ENCODE measurements at regions not wholly inside any gene's neighbourhood (a gene's known extent, or its start where the extent isn't known, plus 50 kb on each side); places are given as distances from the start of the nearest gene placed in this dataset.

DNA sequence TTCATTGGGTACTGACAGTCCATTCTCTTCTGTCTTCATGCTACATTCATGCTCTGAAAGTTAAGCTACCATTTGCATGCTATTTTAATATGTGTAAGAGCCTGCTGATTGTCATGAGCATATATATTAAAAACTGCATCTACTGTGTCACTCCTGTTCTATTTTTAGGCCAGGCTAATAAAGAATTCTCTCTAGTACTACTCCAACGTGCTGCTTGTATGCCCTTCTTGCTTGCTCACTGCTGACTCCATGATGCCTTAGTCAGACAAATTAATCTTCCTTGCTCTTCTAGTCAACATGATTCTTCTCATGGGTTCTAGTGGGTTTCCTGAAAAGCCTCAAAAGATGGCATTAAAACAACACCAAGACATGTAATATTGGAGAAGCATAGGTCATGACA is 1600.1 kb downstream of the DPP10 start:
- no peak overlapping the region for H3K27ac ChIP-seq (ENCODE audit: low read depth in 1 of 2, low read length in 2 of 2)
- no peaks in the 10 kb centered on the region for H3K27me3 Mint-ChIP-seq
- ATAC-seq (ENCODE audit: poor library complexity): no peak
- ChIA-PET POLR2A (no interaction called here), CTCF (no interaction called here)
- no peak overlapping the region for H3K4me3 ChIP-seq (ENCODE audit: low read length)
- peaks cover 14% of the 10 kb centered on the region for H3K9me3 Mint-ChIP-seq
- no peaks in the 10 kb centered on the region for H3K4me1 Mint-ChIP-seq (ENCODE audit: low read depth)
- H3K9me3 ChIP-seq (ENCODE audit: control insufficient read depth in 1 of 2, insufficient read depth in 1 of 2, low read length in 2 of 2): peaks cover 3 to 14% of the 10 kb centered on the region in 2 experiments
- TF ChIP-seq CTCF (IDR thresholded peaks at IDR 0.05): no peak
- intact Hi-C loops (cut with DNase I, micrococcal nuclease): no loop called here
- no peaks in the 10 kb centered on the region for H3K36me3 Mint-ChIP-seq (ENCODE audit: low read depth)
- no peaks in the 10 kb centered on the region for H3K4me1 ChIP-seq (ENCODE audit: insufficient read depth, low read length)
- no peak overlapping the region for H3K27ac Mint-ChIP-seq
- H3K27me3 ChIP-seq (ENCODE audit: control insufficient read depth in 1 of 2, insufficient read depth in 2 of 2, low read length in 2 of 2): no peaks in the 10 kb centered on the region
- no peak for DNase-seq
- H3K36me3 ChIP-seq (ENCODE audit: insufficient read depth, low read length): no peaks in the 10 kb centered on the region
- H3K4me3 Mint-ChIP-seq: no peak overlapping the region

DNA sequence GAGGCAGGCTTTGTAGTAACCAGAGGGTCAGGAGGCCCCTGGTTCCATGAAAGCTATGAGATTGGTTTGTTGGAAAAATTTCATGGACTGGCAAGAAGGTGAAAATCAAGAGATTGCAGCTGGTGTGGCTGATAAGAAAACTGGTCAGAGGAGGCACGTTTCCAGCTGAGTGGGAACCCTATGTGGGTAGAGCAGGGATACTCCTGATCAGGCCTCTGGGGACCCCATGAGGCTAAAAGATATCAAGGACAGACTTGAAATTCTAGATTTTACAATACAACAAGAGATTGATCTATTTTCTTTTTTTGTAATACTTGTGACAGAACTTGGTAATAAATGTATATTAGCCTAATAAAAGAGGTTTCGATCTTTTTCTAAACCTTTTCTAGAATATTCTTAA is 1615.1 kb downstream of the DPP10 start:
- Histone ChIP-seq H3K27me3 (ENCODE audit: control insufficient read depth in 1 of 2, insufficient read depth in 2 of 2, low read length in 2 of 2) (no peaks in the 10 kb centered on the region), H3K9me3 (ENCODE audit: control insufficient read depth in 1 of 2, insufficient read depth in 1 of 2, low read length in 2 of 2) (no peaks in the 10 kb centered on the region), H3K27ac (ENCODE audit: low read depth in 1 of 2, low read length in 2 of 2) (no peak overlapping the region), H3K4me1 (ENCODE audit: insufficient read depth, low read length) (no peaks in the 10 kb centered on the region), H3K4me3 (ENCODE audit: low read length) (no peak overlapping the region), H3K36me3 (ENCODE audit: insufficient read depth, low read length) (no peaks in the 10 kb centered on the region)
- intact Hi-C loops (cut with DNase I, micrococcal nuclease): no loop called here
- Mint-ChIP-seq H3K4me1 (ENCODE audit: low read depth) (no peaks in the 10 kb centered on the region), H3K9me3 (peaks cover 4% of the 10 kb centered on the region), H3K27ac (no peak overlapping the region), H3K36me3 (ENCODE audit: low read depth) (no peaks in the 10 kb centered on the region), H3K4me3 (no peak overlapping the region), H3K27me3 (no peaks in the 10 kb centered on the region)
- ATAC-seq (ENCODE audit: poor library complexity) (no peak), DNase-seq (no peak)
- POLR2A ChIA-PET: no interaction called here
- CTCF ChIA-PET: no interaction called here
- TF ChIP-seq CTCF (IDR thresholded peaks at IDR 0.05): no peak

DNA sequence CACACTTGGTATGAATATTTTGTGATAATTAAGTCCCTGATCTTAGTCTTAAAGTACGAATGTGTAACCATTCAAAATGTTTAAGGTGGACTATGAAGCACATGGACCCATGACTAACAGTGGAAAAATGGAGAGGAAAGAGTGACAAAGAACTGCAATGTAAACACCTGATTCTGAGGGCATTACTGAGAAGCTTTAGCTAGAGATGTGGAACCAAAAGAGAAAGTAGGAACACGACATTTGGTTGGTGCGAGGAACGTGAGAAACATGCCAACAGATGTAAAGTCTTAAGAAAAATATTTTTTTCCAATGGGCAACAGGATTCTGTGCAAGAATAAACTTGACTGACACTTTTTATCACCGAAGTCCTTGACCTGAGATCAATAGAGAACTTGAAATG is 1618.6 kb downstream of the DPP10 start:
- ATAC-seq (ENCODE audit: poor library complexity) (no peak), DNase-seq (no peak)
- intact Hi-C loops (cut with DNase I, micrococcal nuclease): no loop called here
- Mint-ChIP-seq H3K4me1 (ENCODE audit: low read depth) (no peaks in the 10 kb centered on the region), H3K36me3 (ENCODE audit: low read depth) (no peaks in the 10 kb centered on the region), H3K9me3 (peaks cover 4% of the 10 kb centered on the region), H3K27ac (no peak overlapping the region), H3K4me3 (no peak overlapping the region), H3K27me3 (no peaks in the 10 kb centered on the region)
- Histone ChIP-seq H3K9me3 (ENCODE audit: control insufficient read depth in 1 of 2, insufficient read depth in 1 of 2, low read length in 2 of 2) (no peaks in the 10 kb centered on the region), H3K27ac (ENCODE audit: low read depth in 1 of 2, low read length in 2 of 2) (no peak overlapping the region), H3K36me3 (ENCODE audit: insufficient read depth, low read length) (no peaks in the 10 kb centered on the region), H3K4me1 (ENCODE audit: insufficient read depth, low read length) (no peaks in the 10 kb centered on the region), H3K4me3 (ENCODE audit: low read length) (no peak overlapping the region), H3K27me3 (ENCODE audit: control insufficient read depth in 1 of 2, insufficient read depth in 2 of 2, low read length in 2 of 2) (no peaks in the 10 kb centered on the region)
- ChIA-PET POLR2A (no interaction called here), CTCF (no interaction called here)
- TF ChIP-seq CTCF (IDR thresholded peaks at IDR 0.05): no peak
